HL-60 (cell line): ENCODE measurements at regions not wholly inside any gene's neighbourhood (a gene's known extent, or its start where the extent isn't known, plus 50 kb on each side); places are given as distances from the start of the nearest gene placed in this dataset.
"Not testable (repeated sequence)": the region's sequence is repeated elsewhere in the genome, so short reads cannot be mapped to it uniquely, and the experiment has no call there.

Source experiments
- DNase-seq, 2 experiments: peaks; one replicate each; pipeline ENCODE4 v3.0.0-alpha.2; 2010 to 2020; ENCODE audit warnings: low read depth in 1 of 2, low spot score in 1 of 2
- H3K27ac ChIP-seq: fragments of 250-450 bp; sonication (Bioruptor Pico); replicated peaks from 2 replicates; pipeline ENCODE4 v1.5.1; 2020; ENCODE audit warnings: mild to moderate bottlenecking, moderate library complexity
- H3K27me3 ChIP-seq: fragments of 250-450 bp; sonication (Bioruptor Pico); 2 replicates; pipeline ENCODE4 v1.5.1; 2021; ENCODE audit warnings: mild to moderate bottlenecking, moderate library complexity; ENCODE audit not compliant: insufficient read depth, poor library complexity, severe bottlenecking
- H3K4me3 ChIP-seq: replicated peaks from 2 replicates; pipeline ENCODE4 v1.5.1; 2011; ENCODE audit warnings: mild to moderate bottlenecking, control low read depth, low read length; ENCODE audit not compliant: insufficient read depth
- CTCF ChIP-seq: IDR thresholded peaks from one replicate; pipeline ENCODE4 v1.5.1; 2011; ENCODE audit warnings: low read length, control low read depth, inconsistent platforms; ENCODE audit not compliant: insufficient read depth
- GABPA ChIP-seq: IDR thresholded peaks from 2 replicates; pipeline ENCODE4 v1.6.1; 2012; ENCODE audit warnings: low read depth
- POLR2AphosphoS5 ChIP-seq: IDR thresholded peaks from 2 replicates; pipeline ENCODE4 v1.6.1; 2012; ENCODE audit warnings: low read depth
- SPI1 ChIP-seq: IDR thresholded peaks from 2 replicates; pipeline ENCODE4 v1.6.1; 2012; ENCODE audit warnings: low read depth, mild to moderate bottlenecking, borderline replicate concordance
- TF ChIP-seq, protein P1 (sequence below): IDR thresholded peaks from 2 replicates; pipeline ENCODE4 v1.6.1; 2012; ENCODE audit warnings: low read depth; ENCODE audit not compliant: insufficient replicate concordance

GRCh38 chr1:224820341-224820740 is 109.1 kb upstream of the DNAH14 start:
- TF ChIP-seq POLR2AphosphoS5, result no peak
- no peak for TF ChIP-seq GABPA
- TF ChIP-seq CTCF, result no peak
- TF ChIP-seq SPI1, result no peak
- TF ChIP-seq, protein P1, sequence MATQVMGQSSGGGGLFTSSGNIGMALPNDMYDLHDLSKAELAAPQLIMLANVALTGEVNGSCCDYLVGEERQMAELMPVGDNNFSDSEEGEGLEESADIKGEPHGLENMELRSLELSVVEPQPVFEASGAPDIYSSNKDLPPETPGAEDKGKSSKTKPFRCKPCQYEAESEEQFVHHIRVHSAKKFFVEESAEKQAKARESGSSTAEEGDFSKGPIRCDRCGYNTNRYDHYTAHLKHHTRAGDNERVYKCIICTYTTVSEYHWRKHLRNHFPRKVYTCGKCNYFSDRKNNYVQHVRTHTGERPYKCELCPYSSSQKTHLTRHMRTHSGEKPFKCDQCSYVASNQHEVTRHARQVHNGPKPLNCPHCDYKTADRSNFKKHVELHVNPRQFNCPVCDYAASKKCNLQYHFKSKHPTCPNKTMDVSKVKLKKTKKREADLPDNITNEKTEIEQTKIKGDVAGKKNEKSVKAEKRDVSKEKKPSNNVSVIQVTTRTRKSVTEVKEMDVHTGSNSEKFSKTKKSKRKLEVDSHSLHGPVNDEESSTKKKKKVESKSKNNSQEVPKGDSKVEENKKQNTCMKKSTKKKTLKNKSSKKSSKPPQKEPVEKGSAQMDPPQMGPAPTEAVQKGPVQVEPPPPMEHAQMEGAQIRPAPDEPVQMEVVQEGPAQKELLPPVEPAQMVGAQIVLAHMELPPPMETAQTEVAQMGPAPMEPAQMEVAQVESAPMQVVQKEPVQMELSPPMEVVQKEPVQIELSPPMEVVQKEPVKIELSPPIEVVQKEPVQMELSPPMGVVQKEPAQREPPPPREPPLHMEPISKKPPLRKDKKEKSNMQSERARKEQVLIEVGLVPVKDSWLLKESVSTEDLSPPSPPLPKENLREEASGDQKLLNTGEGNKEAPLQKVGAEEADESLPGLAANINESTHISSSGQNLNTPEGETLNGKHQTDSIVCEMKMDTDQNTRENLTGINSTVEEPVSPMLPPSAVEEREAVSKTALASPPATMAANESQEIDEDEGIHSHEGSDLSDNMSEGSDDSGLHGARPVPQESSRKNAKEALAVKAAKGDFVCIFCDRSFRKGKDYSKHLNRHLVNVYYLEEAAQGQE, result no peak
- Histone ChIP-seq H3K27ac (no peak overlapping the region), H3K4me3 (no peak overlapping the region), H3K27me3 (no peaks in the 10 kb centered on the region)
- DNase-seq, result no peak

DNA sequence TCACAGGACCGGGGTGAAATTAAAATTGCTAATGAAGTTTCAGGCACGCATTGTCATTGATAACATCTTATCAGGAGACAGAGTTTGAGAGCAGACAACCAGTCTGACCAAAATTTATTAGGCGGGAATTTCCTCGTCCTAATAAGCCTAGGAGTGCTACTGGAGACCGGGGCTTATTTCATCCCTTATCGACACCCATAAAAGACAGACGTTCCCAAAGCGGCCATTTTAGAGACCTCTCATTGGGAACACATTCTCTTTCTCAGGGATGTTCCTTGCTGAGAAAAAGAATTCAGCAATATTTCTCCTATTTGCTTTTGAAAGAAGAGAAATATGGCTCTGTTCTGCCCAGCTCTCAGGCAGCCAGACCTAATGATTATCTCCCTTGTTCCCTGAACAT is 107.7 kb upstream of the DNAH14 start:
- not testable (repeated sequence) for H3K27ac ChIP-seq, DNase-seq, H3K4me3 ChIP-seq, H3K27me3 ChIP-seq

- TF ChIP-seq CTCF, result no peak
- TF ChIP-seq, protein P1, result no peak
- TF ChIP-seq POLR2AphosphoS5, result no peak
- TF ChIP-seq SPI1, result no peak
- no peak for TF ChIP-seq GABPA
- DNase-seq, result no peak
- Histone ChIP-seq H3K27me3 (no peaks in the 10 kb centered on the region), H3K4me3 (no peak overlapping the region), H3K27ac (no peak overlapping the region)
Measured at GRCh38 chr1:224825525-224826000, 103.9 kb upstream of the DNAH14 start.

DNA sequence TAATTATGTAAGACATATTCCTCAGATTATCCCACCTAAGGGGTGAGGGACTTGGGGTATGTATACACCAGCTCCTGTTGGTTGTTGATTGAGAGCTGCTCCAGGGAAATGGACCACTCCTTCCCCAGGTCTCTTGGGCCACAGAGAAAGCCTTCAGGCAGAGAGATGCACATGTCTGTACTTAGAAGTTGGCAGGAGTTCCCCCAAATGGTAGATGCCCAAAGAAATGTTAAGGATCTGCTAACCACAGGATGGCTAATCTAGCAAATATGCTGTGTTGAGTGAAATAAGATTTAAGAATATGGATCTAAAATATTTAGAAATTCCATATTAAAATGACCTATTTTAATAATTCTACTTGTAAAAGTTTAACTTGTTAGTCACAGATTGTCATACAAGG is 100.8 kb upstream of the DNAH14 start:
- no peak for TF ChIP-seq POLR2AphosphoS5
- TF ChIP-seq GABPA, result no peak
- no peak for TF ChIP-seq CTCF
- TF ChIP-seq, protein P1, result no peak
- no peak for TF ChIP-seq SPI1
- Histone ChIP-seq H3K27me3 (no peaks in the 10 kb centered on the region), H3K27ac (no peak overlapping the region), H3K4me3 (no peak overlapping the region)
- no peak for DNase-seq
